GM18861 (cell line): ENCODE measurements at regions not wholly inside any gene's neighbourhood (a gene's known extent, or its start where the extent isn't known, plus 50 kb on each side); places are given as distances from the start of the nearest gene placed in this dataset.

Experiments
- ATAC-seq: cut with Tn5 transposase; IDR thresholded peaks from one replicate; pipeline ENCODE4 v1.9.1; 2021; ENCODE audit not compliant: unreplicated experiment

GRCh38 chr1:38347446-38348175 lies 301.0 kb upstream of the POU3F1 start:
- no peak for ATAC-seq

DNA sequence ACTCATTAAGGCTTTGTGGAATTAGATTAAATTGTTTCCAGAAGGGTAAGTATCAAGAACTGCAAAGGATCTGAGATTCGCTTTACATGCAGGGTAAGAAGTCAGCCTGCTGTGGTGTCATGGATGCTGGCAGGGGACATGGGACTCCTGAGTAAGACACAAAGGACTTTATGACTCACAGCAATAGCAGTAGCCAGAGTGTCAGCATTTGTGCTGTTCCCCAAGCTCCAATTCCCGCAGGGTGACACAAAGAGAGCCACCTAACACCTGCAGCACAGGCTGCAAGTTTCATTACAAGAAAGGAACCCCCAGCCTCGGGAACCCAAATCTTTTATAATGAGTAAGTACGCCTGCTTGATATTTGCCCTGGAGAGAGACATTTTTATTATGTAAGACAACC lies 298.1 kb upstream of the POU3F1 start:
- ATAC-seq, result no peak

DNA sequence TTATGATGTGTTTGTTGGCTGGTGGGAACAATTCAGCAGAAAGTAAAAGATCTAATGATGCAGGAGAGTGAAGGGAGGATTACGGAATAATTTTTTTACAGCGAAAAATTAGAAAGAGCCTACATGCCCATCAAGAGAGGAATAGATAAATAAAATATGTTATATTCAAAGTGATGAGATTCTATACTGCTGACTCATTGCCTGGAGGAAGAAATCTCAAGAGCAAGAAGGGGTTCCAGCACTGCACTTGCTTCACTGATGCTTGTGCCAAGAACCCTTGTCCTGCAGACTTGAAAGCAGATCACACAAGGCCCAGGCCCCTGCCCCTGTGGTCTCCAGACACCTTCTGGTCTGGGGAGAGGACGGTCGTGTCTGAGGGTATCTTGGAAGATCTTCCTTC lies 295.1 kb upstream of the POU3F1 start:
- no peak for ATAC-seq

- ATAC-seq, result no peak
These were observed 293.8 kb upstream of the POU3F1 start for GRCh38 chr1:38340409-38340808.

GRCh38 chr1:38337711-38338110 lies 291.1 kb upstream of the POU3F1 start:
- ATAC-seq, result no peak

DNA sequence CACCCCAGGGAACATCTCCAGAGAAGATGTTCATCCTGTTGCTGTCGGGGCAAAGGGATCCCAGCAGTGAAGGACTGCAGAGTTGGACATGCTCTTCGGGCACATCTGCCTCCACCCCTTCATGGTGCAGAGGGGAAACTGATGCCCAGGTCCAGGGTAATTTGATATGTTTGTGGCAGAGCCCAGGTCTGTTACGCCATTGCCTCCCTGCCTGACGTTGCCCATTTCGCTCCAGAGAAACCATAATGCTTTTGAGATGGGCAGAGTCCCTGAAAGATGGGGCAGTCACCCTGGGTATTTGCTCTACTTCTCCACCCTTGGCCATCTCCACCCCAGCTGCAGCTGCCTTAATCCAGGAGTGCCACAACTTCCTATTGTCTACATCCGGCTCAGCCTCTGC lies 290.4 kb upstream of the POU3F1 start:
- no peak for ATAC-seq

DNA sequence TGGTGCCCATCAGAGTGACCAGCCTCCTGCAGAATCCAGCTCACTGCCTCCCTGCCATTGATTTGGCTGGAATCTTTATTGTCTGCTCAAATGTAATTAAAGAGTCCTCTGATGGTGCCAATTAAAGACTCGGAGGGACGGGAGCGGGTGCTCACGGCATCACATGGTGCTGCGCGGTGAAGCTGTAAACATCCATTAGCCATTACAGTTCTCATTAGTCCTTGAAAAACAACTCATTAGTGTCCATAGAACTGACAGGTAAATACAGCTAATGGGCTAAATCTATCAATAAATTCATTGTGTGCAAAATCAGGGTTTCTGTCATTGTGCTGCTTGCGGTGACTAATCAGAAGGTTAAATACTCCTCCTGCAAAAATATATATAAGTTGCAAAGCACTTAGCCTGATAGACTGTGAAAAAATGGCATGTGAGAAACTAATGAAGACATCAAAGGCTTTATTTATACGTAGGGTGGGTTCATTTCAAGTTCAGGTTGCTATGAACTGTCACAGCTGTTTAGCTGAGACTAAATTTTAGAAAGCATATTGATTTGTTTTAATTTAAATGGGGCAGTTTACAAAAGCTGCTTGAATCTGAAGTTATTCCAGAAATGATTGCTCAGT lies 289.8 kb upstream of the POU3F1 start:
- no peak for ATAC-seq

GRCh38 chr1:38334930-38335592 lies 288.5 kb upstream of the POU3F1 start:
- ATAC-seq, result no peak

- ATAC-seq, result no peak
These were observed 286.2 kb upstream of the POU3F1 start for GRCh38 chr1:38332649-38333310.

DNA sequence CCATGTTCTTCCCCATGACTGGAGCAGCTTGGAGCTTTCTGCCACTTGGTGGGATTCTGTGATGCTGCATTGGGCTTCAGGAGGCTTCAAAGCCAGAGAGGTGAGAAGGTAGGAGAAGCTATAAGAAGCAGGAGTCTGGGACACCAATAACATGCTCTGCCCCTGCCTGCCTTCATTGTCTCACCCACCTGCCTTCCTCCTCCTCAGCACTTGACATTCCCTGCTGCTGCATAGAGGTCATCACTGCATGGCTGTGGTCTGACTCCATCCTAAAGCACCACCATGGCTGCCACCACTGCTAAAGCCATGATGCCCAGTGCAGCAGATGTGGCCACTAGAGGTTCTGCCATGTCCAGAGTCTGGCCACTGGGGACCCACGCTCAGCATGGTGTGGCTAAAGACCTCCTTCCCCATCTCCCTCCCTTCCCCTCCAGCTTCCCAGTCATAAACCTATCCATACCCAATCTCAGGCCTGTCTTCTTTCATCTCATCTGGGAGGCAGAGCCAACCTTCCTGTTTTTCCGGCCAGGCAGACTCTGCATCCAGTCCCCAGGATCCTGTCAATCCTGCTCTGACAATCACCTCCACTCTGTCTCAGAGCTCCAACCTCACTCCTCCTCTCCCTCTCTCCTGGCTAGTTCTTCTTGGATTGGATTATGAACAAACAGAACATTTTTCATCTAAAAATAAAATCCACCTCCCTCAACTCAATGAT lies 285.1 kb upstream of the POU3F1 start:
- ATAC-seq, result no peak

- ATAC-seq, result no peak
These were observed 284.2 kb upstream of the POU3F1 start for GRCh38 chr1:38330799-38331198.

GRCh38 chr1:38329644-38330043 lies 283.1 kb upstream of the POU3F1 start:
- ATAC-seq, result no peak

DNA sequence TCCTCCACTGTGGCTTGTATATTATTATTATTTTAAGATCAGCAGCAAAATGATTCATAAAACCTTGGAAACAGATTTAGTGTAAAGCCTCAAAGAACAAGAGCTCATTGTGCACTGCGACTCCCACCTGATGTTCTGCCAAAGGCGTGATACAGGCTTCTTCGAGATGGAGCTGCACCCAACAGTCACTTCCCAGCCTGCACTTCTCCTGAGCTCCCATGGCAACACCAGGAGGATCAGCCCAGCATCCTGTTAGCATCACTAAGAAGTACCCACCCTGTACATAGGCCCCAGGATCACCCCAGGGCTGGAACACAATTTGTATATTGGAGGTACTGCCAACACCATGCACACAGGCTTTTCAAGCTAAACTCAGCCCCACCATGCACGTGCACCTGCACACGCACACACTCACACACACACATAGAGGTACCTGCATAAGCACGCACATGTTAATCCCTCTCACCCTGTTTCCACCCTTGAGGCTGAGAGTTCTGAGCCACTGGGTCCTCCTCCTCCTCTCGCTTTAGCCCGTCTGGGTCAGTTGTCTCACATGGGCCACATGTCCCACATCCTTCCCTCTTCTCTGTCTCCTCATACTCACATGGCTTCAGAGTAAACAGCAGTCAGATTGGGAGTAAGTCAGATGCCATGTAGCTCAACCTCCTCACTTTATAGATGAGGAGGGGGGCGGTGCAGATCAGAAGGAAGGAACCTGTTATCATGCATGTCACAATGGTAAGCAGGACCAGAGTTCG lies 281.9 kb upstream of the POU3F1 start:
- ATAC-seq, result no peak

DNA sequence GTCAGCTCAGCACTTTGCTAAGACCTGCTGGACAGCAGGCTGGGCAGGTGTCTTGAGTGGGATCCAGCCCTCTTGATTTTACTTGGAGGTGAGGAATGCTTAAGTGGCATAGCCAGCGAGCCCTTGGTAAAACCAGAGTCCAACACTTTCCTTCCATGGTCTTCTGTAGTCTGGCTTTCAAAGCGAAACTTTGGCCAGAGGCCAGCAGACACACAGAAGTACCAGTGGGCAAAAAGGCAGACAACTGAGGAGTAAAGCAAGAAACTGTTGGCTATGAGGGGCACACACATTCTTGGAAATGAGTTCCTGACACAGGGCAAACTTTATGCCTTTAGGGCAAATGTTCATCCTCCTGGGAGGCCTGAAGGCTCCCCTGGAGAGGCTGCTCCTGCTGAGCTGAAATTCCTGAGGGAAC lies 281.0 kb upstream of the POU3F1 start:
- ATAC-seq, result no peak

DNA sequence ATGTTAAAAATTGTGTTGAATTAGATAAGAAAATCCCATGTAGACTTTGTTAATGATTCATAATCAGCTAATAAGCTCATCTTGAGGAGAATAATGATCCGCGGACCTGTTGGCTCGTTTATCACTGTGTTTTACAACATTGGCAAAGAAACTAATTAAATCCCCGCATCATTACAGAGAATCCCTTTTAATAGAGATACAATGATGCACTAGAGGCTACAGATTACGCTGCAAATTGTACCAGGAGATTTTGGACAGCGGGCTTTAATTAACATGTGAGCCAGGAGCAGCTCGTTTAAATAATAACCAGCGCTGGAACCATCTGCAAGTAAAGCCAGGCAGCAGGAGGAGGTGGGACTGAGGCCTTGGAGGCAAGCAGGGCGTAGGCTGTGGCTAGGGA lies 280.3 kb upstream of the POU3F1 start:
- no peak for ATAC-seq

DNA sequence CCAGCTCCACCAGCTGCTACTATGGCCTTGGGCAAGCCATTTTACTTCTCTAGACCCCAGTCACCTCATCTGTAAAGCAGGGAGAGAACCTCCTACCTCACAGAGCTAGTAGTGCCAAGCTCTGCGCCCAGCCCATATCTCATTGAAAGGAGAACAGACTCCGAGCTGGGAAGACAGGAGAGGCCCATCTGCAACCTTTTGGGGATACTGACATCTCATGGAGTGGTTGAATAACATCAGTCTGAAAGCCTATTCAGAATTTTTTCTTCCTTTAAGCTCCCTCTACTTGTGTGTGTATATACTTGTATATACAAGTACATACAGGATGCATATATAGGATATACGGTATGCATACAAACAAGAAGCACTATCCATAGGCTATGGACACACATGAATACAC lies 279.5 kb upstream of the POU3F1 start:
- ATAC-seq, result no peak

- ATAC-seq, result no peak
These were observed 266.2 kb upstream of the POU3F1 start for GRCh38 chr1:38312753-38313152.

- no peak for ATAC-seq
These were observed 263.5 kb upstream of the POU3F1 start for GRCh38 chr1:38310079-38310478.

DNA sequence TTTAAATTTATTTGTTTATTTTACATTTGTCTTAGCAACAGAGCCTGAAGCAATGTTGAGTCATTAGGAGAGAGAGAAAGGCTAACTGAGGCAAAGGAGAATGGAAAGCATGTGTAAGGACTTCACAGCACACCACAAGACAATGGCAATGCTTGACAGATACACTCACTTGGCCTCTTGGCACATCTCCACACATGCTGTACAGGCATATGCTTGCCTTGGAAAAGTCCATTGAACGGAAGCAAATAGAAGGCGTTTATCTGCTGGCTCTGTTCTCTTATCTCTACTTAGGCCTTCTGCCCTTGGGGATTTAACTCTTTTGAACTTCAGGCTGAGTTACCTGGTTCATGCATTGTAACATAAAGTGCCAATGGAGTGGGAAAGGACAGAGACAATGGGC lies 262.2 kb upstream of the POU3F1 start:
- ATAC-seq, result no peak

DNA sequence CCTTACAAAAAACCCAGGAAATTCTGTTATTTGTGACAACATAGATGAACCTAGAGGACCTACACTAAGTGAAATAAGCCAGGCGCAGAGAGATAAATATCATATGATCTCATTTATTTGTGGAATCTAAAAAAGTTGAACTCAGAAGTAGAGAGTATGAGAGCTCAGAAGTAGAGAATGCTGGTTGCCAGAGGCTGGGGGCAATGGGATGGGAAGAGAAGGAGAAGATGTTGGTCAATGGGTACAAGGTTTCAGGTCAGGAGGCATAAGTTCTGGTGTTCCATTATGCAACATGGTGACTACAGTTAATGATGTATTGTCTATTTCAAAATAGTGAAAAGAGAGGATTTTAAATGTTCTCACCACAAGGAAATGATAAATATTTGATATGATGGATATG lies 259.1 kb upstream of the POU3F1 start:
- ATAC-seq, result no peak

GRCh38 chr1:38303843-38304242 lies 257.2 kb upstream of the POU3F1 start:
- ATAC-seq, result no peak
